HG02840 (cell line): ENCODE measurements at regions not wholly inside any gene's neighbourhood (a gene's known extent, or its start where the extent isn't known, plus 50 kb on each side); places are given as distances from the start of the nearest gene placed in this dataset.
"Not testable (repeated sequence)": the region's sequence is repeated elsewhere in the genome, so short reads cannot be mapped to it uniquely, and the experiment has no call there.

Source experiments
- ATAC-seq: cut with Tn5 transposase; IDR thresholded peaks from one replicate; pipeline ENCODE4 v1.9.1; 2021; ENCODE audit warnings: mild to moderate bottlenecking, moderate library complexity, moderate number of reproducible peaks; ENCODE audit not compliant: unreplicated experiment, low FRiP score

GRCh38 chr3:22371607-22372291 lies 620.7 kb upstream of the ZNF385D start:
- ATAC-seq: no peak

- ATAC-seq: no peak
Observed at GRCh38 chr3:22372292-22373062, 621.5 kb upstream of the ZNF385D start.

DNA sequence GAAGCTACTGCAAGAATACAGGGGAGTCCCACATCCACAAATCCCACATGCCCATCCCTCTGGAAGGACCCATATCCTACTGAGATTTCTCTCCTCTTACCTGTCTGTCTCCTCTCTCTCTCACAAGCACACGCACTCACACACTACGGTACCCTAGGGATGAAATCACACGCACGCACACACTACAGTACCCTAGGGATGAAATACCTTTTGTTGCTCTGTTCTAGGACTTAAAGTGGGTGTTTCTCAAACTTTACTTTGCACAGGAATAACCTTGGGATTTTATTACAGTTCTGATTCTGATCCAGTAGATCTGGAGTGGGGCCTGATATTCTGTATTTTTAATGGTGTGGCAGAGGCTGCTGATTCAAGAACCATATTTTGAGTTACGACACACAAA lies 622.2 kb upstream of the ZNF385D start:
- ATAC-seq: no peak

GRCh38 chr3:22373827-22374226 lies 622.8 kb upstream of the ZNF385D start:
- ATAC-seq: no peak

DNA sequence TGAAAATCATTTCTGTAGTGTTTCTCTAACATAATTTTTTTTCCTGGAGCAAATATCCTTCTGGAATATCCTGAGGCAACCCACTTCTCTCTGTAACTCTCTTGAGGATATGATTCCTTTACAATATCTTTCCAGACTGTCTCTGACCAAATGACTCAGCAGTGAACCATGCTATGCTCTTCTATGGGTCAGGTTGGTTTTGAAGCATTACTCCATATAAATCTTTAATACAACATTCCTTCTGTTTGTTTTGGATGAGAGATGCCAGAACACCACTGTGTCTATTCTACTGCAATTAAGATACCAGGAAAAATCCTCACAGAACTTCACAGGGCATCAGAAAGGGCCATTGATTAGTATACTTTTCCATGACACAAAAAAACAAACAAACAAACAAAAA lies 626.4 kb upstream of the ZNF385D start:
- no peak for ATAC-seq

DNA sequence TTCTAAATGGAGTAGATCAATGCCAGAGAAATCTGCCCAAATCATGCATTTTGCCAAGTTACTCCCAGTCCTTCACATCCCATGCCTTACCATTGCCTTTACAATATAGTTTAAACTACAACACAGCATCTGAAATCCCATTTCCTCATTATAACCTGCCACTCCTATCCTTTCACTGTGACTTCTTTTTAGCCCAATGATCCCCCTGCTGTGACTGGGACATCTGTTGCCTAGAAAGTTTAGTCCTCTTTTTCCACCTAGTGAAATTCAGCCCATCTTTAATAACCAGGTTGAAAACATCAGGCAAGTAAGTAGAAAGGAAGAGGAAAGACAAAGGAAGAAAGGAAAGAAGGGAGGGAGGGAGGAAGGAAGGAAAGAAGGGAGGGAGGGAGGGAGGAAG lies 627.9 kb upstream of the ZNF385D start:
- ATAC-seq: no peak

DNA sequence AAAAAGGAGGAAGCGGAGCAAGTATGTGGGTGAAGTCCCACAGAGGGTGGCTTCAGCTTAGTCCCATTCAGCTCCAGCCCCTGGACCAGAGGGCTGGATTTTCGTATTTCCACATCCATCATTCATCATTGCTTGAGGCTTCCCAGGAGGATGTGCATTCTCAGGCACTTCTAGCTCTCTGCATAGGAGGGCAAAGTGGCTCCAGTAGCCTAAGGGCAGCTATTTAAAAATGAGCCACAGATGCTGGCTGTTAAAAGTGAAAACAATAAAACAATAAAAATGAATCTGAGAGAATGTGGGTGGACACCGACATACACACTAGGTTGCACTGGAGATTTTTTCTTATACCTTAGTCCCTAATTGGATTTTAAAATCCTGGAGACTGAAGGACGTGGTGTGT lies 629.2 kb upstream of the ZNF385D start:
- ATAC-seq: no peak

DNA sequence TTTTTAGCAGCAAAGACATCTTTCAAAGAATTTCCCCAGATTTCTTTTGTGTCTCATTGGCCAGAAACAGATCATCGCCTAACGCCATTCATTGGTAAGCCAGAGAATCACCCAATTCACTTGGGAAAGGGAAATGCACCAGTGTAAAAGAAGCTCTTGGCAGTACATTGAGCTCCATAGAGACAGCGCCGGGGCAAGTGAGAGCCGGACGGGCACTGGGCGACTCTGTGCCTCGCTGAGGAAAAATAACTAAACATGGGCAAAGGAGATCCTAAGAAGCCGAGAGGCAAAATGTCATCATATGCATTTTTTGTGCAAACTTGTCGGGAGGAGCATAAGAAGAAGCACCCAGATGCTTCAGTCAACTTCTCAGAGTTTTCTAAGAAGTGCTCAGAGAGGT lies 630.6 kb upstream of the ZNF385D start:
- not testable (repeated sequence) for ATAC-seq

DNA sequence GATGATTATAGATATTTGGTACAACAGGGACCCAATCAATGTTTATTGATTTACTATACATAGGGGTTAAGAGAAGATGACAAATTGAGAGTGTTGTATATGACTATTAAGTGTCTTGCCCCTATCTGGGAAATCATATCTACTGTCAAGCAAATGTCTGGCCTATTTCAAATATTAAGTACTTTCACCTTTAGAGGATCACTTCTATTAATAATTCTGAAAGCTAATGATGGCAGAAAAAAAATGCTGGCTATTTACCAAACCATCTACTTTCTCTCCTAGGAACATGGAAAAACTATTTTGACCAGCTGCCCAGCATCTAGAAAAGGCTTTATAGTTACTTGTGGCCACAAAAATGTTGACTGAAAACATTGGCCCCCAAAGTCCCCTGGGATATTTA lies 632.3 kb upstream of the ZNF385D start:
- no peak for ATAC-seq

DNA sequence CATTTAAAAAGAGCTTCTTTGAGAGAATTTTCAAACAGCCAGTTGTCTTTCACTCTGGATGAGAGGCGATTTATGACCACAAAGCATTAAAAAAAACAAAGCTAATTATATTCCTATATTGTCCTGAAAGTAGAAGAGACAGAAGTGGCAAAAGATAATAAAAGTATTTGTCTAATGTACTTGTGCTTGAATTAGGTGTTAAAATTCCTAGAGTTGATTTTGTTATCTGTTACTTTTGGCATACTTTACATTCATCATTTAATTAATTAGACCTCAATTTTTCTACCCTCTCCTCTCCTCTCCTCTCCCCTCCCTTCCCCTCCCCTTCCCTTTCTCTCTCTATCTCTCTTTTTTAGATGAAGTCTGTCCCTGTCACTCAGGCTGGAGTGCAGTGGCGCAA lies 635.1 kb upstream of the ZNF385D start:
- no peak for ATAC-seq

- ATAC-seq: no peak
Observed at GRCh38 chr3:22392286-22392685, 641.3 kb upstream of the ZNF385D start.

- no peak for ATAC-seq
Observed at GRCh38 chr3:22392859-22393258, 641.8 kb upstream of the ZNF385D start.

DNA sequence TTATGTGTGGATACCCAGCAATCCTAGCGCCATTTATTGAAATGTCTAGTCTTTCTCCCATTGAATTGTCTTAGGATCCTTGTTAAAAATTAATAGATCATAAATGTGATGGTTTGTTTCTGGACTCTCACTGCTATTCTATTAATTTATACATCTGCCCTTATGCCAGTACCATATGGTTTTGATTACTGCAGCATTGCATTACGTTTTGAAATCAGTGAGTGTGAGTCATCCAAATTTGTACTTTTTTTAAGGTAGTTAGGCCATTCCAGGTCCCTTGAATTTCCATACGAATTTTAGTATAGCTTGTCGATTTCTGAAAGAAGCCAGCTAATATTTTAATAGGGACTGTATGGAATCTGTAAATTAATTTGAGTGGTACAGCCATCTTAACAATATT lies 648.6 kb upstream of the ZNF385D start:
- ATAC-seq: no peak

GRCh38 chr3:22401499-22401898 lies 650.5 kb upstream of the ZNF385D start:
- ATAC-seq: no peak

DNA sequence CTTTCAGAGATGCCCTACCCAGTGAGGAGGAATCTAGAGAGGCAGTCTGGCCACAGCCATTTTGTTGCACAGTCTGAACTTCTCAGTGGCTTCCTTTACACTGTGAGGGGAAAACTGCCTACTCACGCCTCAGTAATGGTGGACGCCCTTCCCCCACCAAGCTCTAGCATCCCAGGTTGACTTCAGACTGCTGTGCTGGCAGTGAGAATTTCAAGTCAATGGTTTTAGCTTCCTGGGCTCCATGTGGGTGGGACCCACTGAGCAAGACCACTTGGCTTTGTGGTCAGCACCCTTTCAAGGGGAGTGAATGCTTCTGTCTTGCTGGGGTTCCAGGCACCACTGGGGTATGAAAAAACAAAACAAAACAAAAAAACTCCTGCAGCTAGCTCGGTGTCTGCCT lies 663.2 kb upstream of the ZNF385D start:
- ATAC-seq: no peak

DNA sequence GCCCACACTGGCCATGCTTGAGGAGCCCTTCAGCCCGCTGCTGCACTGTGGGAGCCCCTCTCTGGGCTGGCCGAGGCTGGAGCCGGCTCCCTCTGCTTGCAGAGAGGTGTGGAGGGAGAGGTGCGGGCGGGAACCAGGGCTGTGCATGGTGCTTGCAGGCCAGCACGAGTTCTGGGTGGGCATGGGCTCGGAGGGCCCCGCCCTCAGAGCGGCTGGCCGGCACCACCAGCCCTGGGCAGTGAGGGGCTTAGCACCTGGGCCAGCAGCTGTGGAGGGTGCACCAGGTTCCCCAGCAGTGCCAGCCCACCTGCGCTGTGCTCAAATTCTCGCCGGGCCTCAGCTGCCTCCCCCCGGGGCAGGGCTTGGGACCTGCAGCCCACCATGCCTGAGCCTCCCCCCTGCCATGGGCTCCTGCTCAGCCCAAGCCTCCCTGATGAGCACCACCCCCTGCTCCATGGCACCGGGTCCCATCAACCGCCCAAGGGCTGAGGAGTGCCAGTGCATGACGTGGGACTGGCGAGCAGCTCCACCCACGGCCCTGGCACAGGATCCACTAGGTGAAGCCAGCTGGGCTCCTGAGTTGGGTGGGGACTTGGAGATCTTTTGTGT lies 665.9 kb upstream of the ZNF385D start:
- not testable (repeated sequence) for ATAC-seq

DNA sequence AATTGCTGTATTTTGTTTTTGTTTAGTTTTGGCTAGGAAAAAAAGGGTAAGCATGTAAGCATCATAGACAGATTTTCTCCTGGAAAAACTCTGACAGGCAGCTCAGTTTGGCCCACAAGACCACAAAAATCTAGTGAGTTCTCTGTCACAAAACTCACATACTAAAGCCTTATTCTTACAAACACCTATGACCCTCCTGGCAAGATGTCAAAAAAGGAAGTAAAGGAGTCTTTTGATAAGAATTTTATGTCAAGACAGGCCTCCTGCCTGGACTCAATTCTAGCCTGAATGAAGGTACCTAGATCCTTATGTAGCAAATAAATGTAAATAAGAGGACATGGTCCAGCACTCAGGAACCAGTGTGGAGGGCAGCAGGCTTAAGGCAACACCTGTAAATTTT lies 668.3 kb upstream of the ZNF385D start:
- ATAC-seq: no peak

DNA sequence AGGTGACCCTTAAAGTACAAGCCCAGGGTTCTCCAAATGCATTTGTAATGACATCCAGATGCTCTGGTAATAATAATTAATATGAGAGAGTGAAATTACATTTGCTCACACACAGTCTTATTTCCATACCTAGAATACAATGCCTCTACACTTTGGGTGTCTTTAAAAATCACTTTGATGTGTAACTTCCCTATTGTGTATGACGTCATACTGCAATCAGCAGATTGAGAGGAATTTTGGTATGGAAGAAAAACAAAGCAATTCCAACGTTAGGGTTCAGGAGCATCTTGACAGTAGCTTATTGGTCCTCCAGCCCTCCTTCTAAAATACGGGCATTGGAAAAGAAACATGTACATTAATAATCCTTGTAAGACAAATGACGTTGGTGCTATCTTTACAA lies 670.6 kb upstream of the ZNF385D start:
- ATAC-seq: no peak

DNA sequence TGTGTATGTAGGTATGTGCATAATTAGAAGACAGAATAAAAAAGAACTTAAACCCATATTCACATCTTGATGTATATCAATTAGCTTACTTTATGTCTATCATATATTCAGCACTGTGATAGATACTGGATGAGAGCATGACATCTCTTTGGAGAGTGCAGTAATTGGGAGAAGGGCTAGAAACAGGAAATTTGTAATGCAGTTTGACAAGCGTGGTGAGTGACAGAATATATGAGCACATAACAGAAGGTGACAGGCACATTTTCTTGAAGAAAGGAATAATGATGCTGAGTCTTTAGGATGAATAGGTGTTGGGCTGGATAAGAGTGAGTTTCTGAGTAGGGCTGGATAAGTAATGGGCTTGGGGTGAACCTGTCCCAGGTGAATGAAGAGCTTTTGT lies 680.3 kb upstream of the ZNF385D start:
- ATAC-seq: no peak

- ATAC-seq: no peak
Observed at GRCh38 chr3:22439626-22440025, 688.6 kb upstream of the ZNF385D start.

DNA sequence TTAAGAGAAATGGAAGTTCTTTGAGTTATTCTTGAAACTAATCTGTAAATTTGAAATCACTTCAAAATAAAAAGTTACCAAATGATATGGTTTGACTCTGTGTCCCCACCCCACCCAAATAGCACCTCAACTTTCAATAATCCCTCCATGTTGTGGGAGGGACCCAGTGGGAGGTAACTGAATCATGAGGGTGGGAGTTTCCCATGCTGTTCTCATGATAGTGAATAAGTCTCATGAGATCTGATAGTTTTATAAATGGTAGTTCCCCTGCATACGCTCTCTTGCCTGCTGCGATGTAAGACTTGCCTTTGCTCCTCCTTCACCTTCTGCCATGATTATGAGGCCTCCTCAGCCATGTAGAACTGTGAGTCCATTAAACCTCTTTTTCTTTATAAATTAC lies 690.7 kb upstream of the ZNF385D start:
- no peak for ATAC-seq
